ENCODE measurements at regions not wholly inside any gene's neighbourhood (a gene's known extent, or its start where the extent isn't known, plus 50 kb on each side); places are given as distances from the start of the nearest gene placed in this dataset.

GRCh38 chr2:226303707-226304106 lies 495.9 kb downstream of the IRS1 start:
- ATAC-seq (no peak), FAIRE-seq (no peak)
- POLR2A ChIA-PET = no interaction called here

GRCh38 chr2:226300196-226300886 lies 499.3 kb downstream of the IRS1 start:
- no peak for FAIRE-seq
- Histone ChIP-seq H3K4me1 (no peaks in the 10 kb centered on the region), H3K27ac (no peak overlapping the region), H3K4me2 (no peak overlapping the region), H3K9me3 (peaks cover 5% of the 10 kb centered on the region; the same call in 1 of the 3 replicates), H3K4me3 (no peak overlapping the region)
- POLR2A ChIA-PET = no interaction called here
- no peak for ATAC-seq
- CTCF ChIA-PET = no interaction called here
- DNase-seq (ENCODE audit: low read depth in 1 of 2, low spot score in 1 of 2) = no peak
- no peak for TF ChIP-seq CBX2 (IDR thresholded peaks at IDR 0.05; ENCODE audit: borderline replicate concordance, low read depth)
- no peak for TF ChIP-seq FOSL2 (IDR thresholded peaks at IDR 0.05)
- TF ChIP-seq FOSL2 (CRISPR knock-in tag; IDR thresholded peaks at IDR 0.05) = no peak
- TF ChIP-seq CBX8 (IDR thresholded peaks at IDR 0.05) = no peak
- TF ChIP-seq USF2 (IDR thresholded peaks at IDR 0.05) = no peak
- no peak for TF ChIP-seq KDM1A (IDR thresholded peaks at IDR 0.05; ENCODE audit: low read depth)
- no peak for TF ChIP-seq RCOR1 (IDR thresholded peaks at IDR 0.05; ENCODE audit: low read depth, low read length)
- no peak for TF ChIP-seq CEBPB (IDR thresholded peaks at IDR 0.05)
- TF ChIP-seq RFX5 (IDR thresholded peaks at IDR 0.05) = no peak
- TF ChIP-seq MAFK (IDR thresholded peaks at IDR 0.05; ENCODE audit: partially characterized antibody) = no peak
- 91% methylated on average over 4 of the region's 5 CpGs for WGBS (ENCODE audit: missing lambda C conversion rate)

More at GRCh38 chr2:226303707-226304106, 495.9 kb downstream of the IRS1 start:
- Histone ChIP-seq H3K27ac (no peak overlapping the region), H3K4me3 (no peak overlapping the region), H3K4me2 (no peak overlapping the region), H3K4me1 (peaks cover 7% of the 10 kb centered on the region; the same call in 1 of the 3 replicates), H3K9me3 (no peaks in the 10 kb centered on the region)
- DNase-seq (ENCODE audit: low read depth in 1 of 2, low spot score in 1 of 2) = no peak
- CTCF ChIA-PET = no interaction called here
- no peak for TF ChIP-seq POLR2A (IDR thresholded peaks at IDR 0.05; ENCODE audit: low read length)
- TF ChIP-seq ZFP36 (IDR thresholded peaks at IDR 0.05; ENCODE audit: borderline replicate concordance, partially characterized antibody) = no peak
- no peak for TF ChIP-seq CHD4 (IDR thresholded peaks at IDR 0.05; ENCODE audit: borderline replicate concordance)
- no peak for TF ChIP-seq RFX5 (IDR thresholded peaks at IDR 0.05)
- TF ChIP-seq HOXA7 (CRISPR knock-in tag; IDR thresholded peaks at IDR 0.05) = no peak
- no peak for TF ChIP-seq EHF (CRISPR knock-in tag; IDR thresholded peaks at IDR 0.05)
- TF ChIP-seq BCL3 (IDR thresholded peaks at IDR 0.05) = no peak
- no peak for TF ChIP-seq EP300 (IDR thresholded peaks at IDR 0.05)
- TF ChIP-seq RAD21 (conservative IDR thresholded peaks at IDR 0.05 in 1 of 2, IDR thresholded peaks at IDR 0.05 in 1 of 2) = no peak
- no peak for TF ChIP-seq SREBF2 (IDR thresholded peaks at IDR 0.05)
- TF ChIP-seq FOSB (CRISPR knock-in tag; IDR thresholded peaks at IDR 0.05) = no peak
- TF ChIP-seq BHLHE40 (IDR thresholded peaks at IDR 0.05; ENCODE audit: low read depth, low read length) = no peak
- TF ChIP-seq GATA3 (IDR thresholded peaks at IDR 0.05; ENCODE audit: borderline replicate concordance) = no peak
- TF ChIP-seq, protein P1, sequence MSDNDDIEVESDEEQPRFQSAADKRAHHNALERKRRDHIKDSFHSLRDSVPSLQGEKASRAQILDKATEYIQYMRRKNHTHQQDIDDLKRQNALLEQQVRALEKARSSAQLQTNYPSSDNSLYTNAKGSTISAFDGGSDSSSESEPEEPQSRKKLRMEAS (IDR thresholded peaks at IDR 0.05) = no peak
- no peak for TF ChIP-seq CBX2 (IDR thresholded peaks at IDR 0.05; ENCODE audit: borderline replicate concordance, low read depth)
- TF ChIP-seq RNF2 (IDR thresholded peaks at IDR 0.05; ENCODE audit: borderline replicate concordance, low read depth) = no peak
- TF ChIP-seq ZC3H11A (IDR thresholded peaks at IDR 0.05) = no peak
- TF ChIP-seq HOXB5 (CRISPR knock-in tag; IDR thresholded peaks at IDR 0.05) = no peak
- WGBS (ENCODE audit: missing lambda C conversion rate) = no CpG with 5 or more reads among the region's 1 CpG

All from A549 (cell line).